Duodenal mucosa (tissue), 2 donors: ENCODE measurements at regions not wholly inside any gene's neighbourhood (a gene's known extent, or its start where the extent isn't known, plus 50 kb on each side); places are given as distances from the start of the nearest gene placed in this dataset.

Source experiments
- H3K27ac ChIP-seq: one replicate; pipeline ENCODE4 v1.7.0; 2013; ENCODE audit warnings: low read depth, low read length
- H3K27me3 ChIP-seq, 2 donors: one replicate each; pipeline ENCODE4 v1.7.0; 2013; ENCODE audit warnings: low read length in 2 of 2, control low read depth in 1 of 2; ENCODE audit not compliant: insufficient read depth in 2 of 2, control insufficient read depth in 1 of 2
- H3K36me3 ChIP-seq, 2 donors: one replicate each; pipeline ENCODE4 v1.7.0; 2013; ENCODE audit warnings: low read length in 2 of 2, control low read depth in 1 of 2; ENCODE audit not compliant: insufficient read depth in 2 of 2, control insufficient read depth in 1 of 2
- H3K4me1 ChIP-seq, 2 donors: one replicate each; pipeline ENCODE4 v1.7.0; 2013; ENCODE audit warnings: low read length in 2 of 2, control low read depth in 1 of 2; ENCODE audit not compliant: insufficient read depth in 2 of 2, control insufficient read depth in 1 of 2
- H3K4me3 ChIP-seq, 2 donors: one replicate each; pipeline ENCODE4 v1.7.0; 2013; ENCODE audit warnings: low read length in 2 of 2, low read depth in 1 of 2
- H3K9ac ChIP-seq, 2 donors: one replicate each; pipeline ENCODE4 v1.7.0; 2013; ENCODE audit warnings: low read length in 2 of 2, low read depth in 1 of 2
- H3K9me3 ChIP-seq, 2 donors: one replicate each; pipeline ENCODE4 v1.7.0; 2013; ENCODE audit warnings: low read length in 2 of 2, control low read depth in 1 of 2; ENCODE audit not compliant: control insufficient read depth in 1 of 2

DNA sequence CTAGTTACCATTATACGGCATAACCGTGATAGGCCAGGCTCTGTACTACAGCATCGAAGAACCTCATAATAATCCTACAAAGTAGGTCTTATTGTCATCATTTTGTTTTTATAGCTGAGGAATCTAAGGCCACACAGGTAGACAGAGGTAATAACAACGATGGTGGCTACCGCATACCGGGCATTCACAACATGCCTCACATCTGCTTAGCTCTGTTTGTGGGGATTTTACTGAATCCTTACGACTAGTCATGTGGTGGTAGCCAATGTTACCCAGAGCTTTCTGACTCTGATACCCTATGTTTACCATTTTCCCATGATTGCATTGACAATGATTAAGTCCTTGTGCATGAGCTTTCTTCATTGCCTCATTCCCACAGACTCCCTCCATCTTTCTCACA is 269.4 kb downstream of the TCF7L2 start:
- no peak overlapping the region for H3K27ac ChIP-seq
- H3K4me3 ChIP-seq: no peak overlapping the region
- no peaks in the 10 kb centered on the region for H3K36me3 ChIP-seq
- H3K9ac ChIP-seq: no peak overlapping the region
- H3K27me3 ChIP-seq: peaks cover 0 to 4% of the 10 kb centered on the region in 2 donors
- no peaks in the 10 kb centered on the region for H3K4me1 ChIP-seq
- H3K9me3 ChIP-seq: no peaks in the 10 kb centered on the region

DNA sequence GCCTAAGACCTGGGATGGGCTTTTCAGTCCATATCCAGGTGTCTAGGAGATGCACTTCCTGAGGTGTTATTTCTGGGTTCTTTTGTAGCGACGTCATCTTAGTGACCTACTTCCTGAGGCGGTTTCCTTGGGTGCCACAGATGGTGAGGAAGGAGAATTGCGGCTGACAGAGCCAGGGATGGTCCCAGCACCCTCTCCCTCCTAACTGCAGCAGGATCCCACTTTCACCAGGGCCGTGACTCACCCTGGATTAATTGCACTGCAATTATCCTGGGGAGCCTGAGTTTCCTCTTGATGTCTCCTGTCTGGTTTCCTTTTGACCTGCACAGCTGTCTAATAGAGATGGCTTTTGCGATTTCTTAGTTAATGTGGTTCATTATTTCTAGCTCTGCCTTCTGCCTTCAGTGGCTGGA is 271.7 kb downstream of the TCF7L2 start:
- H3K36me3 ChIP-seq: no peaks in the 10 kb centered on the region
- H3K9me3 ChIP-seq: no peaks in the 10 kb centered on the region
- no peaks in the 10 kb centered on the region for H3K4me1 ChIP-seq
- peaks cover 0 to 4% of the 10 kb centered on the region in 2 donors for H3K27me3 ChIP-seq
- no peak overlapping the region for H3K27ac ChIP-seq
- no peak overlapping the region for H3K9ac ChIP-seq
- no peak overlapping the region for H3K4me3 ChIP-seq

DNA sequence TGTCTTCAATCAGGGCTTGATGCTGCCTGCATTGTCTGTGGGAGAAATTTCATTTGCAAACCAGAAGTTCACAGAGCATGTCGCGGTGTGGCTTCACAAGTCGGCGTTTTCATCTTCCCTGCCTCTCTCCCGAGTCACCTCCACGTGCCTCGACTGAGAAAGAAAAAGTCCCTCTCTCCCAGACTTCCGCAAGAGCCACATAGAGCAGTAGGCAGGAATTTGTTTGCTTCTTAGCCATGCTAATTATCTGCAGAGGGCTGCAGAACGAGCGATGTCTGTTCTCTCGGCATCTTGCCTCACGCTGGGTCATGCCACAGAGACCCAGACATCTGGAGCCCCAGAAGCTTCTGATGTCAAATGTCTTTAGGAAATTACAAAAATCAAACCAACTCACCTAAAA is 272.2 kb downstream of the TCF7L2 start:
- peaks cover 0 to 4% of the 10 kb centered on the region in 2 donors for H3K27me3 ChIP-seq
- no peak overlapping the region for H3K27ac ChIP-seq
- no peak overlapping the region for H3K4me3 ChIP-seq
- no peaks in the 10 kb centered on the region for H3K36me3 ChIP-seq
- H3K9ac ChIP-seq: no peak overlapping the region
- H3K4me1 ChIP-seq: no peaks in the 10 kb centered on the region
- no peaks in the 10 kb centered on the region for H3K9me3 ChIP-seq

DNA sequence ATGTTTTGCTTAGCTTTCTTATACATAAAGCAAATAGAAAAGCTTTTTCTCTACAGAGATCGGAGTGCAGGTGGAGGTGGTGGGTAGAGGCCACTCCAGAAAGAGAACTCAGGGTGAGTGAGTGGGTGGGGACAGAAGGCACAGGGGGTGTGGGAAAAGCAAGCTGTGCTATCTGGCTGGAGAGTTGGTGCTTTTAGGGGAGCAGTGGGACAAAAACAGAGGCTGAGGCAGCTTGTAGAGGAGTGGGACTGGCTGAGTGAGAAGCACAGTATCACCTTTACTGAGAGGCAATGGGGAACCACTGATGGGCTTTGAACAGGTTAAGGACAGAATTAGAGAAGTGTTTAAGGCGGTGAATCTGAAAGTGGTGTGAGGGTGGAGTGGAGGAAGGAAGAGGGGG is 275.3 kb downstream of the TCF7L2 start:
- Histone ChIP-seq H3K9me3 (no peaks in the 10 kb centered on the region), H3K36me3 (no peaks in the 10 kb centered on the region), H3K27ac (no peak overlapping the region), H3K27me3 (peaks cover 0 to 4% of the 10 kb centered on the region in 2 donors), H3K9ac (no peak overlapping the region), H3K4me1 (no peaks in the 10 kb centered on the region), H3K4me3 (no peak overlapping the region)

DNA sequence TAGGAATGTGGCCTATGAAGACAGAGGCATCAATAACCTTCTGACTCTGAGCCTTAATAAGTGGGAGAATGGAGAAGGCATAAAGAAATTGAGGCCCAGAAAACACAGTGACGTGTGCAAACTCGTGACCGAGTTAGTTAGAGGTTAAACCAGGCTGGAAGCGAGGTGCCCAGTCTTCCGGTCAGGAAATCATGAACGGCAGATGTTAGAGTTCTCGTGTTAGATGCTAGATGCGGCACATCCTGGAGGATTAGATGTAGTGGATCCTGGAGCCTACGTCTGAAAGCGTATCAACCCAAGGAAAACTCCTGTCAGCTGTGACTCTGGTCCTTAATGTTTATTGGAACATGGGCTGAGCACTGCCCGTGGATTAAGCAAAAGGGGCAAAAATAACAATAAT is 275.9 kb downstream of the TCF7L2 start:
- Histone ChIP-seq H3K9me3 (no peaks in the 10 kb centered on the region), H3K4me1 (no peaks in the 10 kb centered on the region), H3K9ac (no peak overlapping the region), H3K36me3 (no peaks in the 10 kb centered on the region), H3K4me3 (no peak overlapping the region), H3K27ac (no peak overlapping the region), H3K27me3 (peaks cover 0 to 4% of the 10 kb centered on the region in 2 donors)

DNA sequence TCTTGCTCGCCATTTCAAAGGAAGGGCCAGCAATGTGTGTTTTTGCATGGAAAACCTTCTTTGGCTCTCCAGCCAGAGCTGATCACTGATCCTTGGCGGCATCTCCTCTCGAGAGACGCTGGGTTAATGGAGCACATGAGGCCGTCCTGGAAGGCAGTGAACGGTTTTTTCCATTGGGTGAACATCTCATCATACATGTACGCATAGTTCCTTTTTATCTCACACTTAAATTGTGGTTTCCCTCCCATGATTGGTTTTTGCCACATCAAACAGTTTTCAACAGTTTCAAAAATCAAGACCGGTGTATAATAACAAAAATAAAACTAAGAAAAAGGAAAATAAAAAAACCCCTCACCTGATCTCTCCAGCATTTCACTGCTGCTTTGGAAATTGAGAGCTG is 276.4 kb downstream of the TCF7L2 start:
- Histone ChIP-seq H3K4me3 (no peak overlapping the region), H3K9me3 (no peaks in the 10 kb centered on the region), H3K27ac (no peak overlapping the region), H3K4me1 (no peaks in the 10 kb centered on the region), H3K9ac (no peak overlapping the region), H3K36me3 (no peaks in the 10 kb centered on the region), H3K27me3 (peaks cover 0 to 4% of the 10 kb centered on the region in 2 donors)

DNA sequence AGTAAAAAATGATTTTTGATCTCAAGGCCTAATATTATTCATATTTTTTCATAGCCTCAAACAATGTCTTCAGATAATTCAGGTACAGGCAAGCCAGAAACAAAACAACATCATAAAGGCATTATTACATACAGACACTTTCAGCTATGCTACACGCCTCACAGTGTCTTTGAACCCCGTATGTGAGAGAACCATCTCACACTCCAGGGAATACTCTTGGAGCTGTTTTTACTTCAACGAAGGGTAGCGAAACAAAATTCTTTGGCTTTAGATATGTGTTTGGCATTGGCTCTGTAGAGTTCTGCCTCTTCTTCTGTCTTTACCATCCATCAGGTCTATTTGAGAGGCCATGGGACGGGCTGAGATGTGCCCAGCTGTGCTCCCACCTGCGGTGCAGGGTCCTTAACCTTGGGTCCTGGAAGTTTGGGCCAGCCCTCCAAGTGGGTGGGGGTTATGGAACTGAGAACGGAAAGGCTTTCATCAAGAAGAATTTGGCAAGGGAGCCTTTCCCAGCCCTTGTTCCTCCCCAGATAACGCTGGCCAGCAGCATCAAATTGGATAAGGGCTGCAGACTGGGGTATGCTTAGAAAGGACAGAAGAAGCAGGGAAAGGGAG is 276.9 kb downstream of the TCF7L2 start:
- Histone ChIP-seq H3K9me3 (no peaks in the 10 kb centered on the region), H3K4me3 (no peak overlapping the region), H3K27me3 (peaks cover 0 to 4% of the 10 kb centered on the region in 2 donors), H3K4me1 (no peaks in the 10 kb centered on the region), H3K9ac (no peak overlapping the region), H3K36me3 (no peaks in the 10 kb centered on the region), H3K27ac (no peak overlapping the region)

DNA sequence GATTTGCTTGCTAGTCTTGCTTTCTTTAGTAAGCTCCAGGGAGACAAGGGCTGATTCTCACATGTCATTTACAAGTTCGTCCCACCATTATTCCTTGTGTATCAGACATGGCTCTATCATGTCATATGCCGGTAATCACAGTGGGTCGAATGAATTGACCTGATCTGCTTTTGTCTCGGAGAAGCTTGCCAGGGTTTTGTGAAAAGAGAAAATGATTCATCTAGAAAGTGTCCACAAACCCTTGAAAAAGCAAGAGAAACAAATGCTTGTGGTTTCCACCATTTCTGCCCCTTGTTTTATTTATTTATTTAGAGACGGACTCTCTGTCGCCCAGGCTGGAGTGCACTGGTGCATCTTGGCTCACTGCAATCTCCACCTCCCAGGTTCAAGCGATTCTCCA is 278.5 kb downstream of the TCF7L2 start:
- Histone ChIP-seq H3K27ac (no peak overlapping the region), H3K36me3 (no peaks in the 10 kb centered on the region), H3K4me3 (no peak overlapping the region), H3K27me3 (no peaks in the 10 kb centered on the region), H3K9ac (no peak overlapping the region), H3K9me3 (no peaks in the 10 kb centered on the region), H3K4me1 (peaks cover 0 to 5% of the 10 kb centered on the region in 2 donors)

DNA sequence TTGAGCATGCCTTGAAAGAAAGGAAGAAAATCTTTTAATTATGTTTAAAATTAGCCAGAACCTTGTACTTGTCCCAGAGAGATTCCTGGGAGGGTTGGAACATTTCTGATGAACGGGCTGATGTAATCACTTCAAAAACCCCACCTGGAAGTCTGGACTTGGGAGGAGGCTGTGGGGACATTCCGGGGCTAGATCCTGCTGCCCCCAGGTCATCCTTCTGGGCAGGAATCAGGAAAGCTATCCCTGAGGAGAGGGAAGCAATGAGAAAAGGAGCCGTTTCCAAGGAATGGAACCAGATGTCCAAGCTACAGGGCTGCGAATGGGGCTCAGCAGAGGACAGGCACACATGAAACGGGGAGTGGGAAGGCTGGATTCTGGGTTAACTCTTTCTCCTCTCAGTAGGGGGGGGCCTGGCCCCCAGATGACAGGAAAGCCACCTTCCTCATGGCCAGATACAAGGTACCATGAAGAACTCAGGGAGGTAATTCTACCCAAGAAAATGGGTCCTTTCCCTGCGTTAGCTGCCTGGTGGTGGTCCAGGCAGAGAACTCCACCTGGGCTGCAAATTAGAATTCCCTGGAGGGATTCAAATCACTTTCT is 280.1 kb downstream of the TCF7L2 start:
- no peaks in the 10 kb centered on the region for H3K36me3 ChIP-seq
- H3K9ac ChIP-seq: no peak overlapping the region
- no peaks in the 10 kb centered on the region for H3K27me3 ChIP-seq
- H3K27ac ChIP-seq: no peak overlapping the region
- no peak overlapping the region for H3K4me3 ChIP-seq
- H3K9me3 ChIP-seq: no peaks in the 10 kb centered on the region
- H3K4me1 ChIP-seq: peaks cover 0 to 5% of the 10 kb centered on the region in 2 donors

DNA sequence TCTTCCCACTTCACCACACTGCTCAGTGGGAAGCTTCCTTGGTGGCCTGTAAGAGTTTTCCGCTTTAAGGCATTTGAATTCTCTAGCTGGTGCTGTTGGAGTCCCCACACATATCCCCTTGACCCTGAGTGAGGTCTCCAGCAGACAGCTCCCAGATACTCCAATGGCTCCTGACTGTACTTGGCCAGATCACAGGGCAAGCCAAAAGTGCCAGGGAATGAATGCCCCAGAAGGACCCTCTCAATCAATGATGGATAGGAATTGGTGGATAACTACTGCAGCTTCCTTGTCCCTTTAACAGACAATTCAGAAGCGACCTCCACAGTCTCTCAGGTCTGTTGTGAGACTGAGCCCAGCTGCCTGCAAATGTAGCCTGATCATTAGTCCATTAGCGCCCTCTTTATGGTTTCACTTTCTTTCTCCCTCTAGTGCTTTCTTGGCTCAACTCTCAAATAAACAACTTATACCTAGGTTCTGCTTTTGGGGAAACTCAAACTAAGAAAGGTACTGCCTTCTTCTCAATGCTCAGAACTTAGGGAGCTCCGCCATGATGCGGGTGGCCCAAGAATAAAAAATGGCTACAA is 283.0 kb downstream of the TCF7L2 start:
- H3K36me3 ChIP-seq: no peaks in the 10 kb centered on the region
- no peak overlapping the region for H3K9ac ChIP-seq

More for the DNA sequence above, 283.0 kb downstream of the TCF7L2 start:
- no peaks in the 10 kb centered on the region for H3K27me3 ChIP-seq
- H3K4me1 ChIP-seq: peaks cover 0 to 5% of the 10 kb centered on the region in 2 donors
- no peaks in the 10 kb centered on the region for H3K9me3 ChIP-seq
- H3K4me3 ChIP-seq: peak overlapping the region; percentile 21 to 36
- H3K27ac ChIP-seq: no peak overlapping the region
